GM20000 (cell line): ENCODE measurements at regions not wholly inside any gene's neighbourhood (a gene's known extent, or its start where the extent isn't known, plus 50 kb on each side); places are given as distances from the start of the nearest gene placed in this dataset.

Experiments used
- DNase-seq: peaks from one replicate; pipeline ENCODE4 v3.0.0; 2012; ENCODE audit warnings: low spot score
- CTCF ChIP-seq: IDR thresholded peaks from 2 replicates; pipeline ENCODE4 v1.5.1; 2012; ENCODE audit warnings: mild to moderate bottlenecking, control low read depth; ENCODE audit errors: extremely low read depth, missing control alignments

DNA sequence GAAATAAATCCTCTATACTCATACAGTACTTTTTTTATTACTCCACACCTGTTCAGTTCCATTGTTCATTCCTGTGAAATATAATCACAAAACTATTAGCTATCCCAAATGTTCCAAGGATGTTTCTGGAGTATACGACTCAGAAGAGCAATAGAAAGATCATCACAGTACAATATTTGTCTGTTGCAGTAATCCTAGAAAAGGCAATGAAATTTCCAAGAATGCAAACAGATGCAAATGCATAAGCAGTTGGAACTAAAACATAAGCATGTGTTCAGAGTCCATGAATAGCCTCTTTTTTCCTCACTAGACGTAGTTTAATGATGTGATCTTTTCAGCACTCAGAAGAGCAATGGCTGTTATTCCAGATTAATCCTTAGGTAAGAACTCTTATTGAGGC lies 55.2 kb downstream of the RTL3 start:
- no peak for TF ChIP-seq CTCF
- no peak for DNase-seq

DNA sequence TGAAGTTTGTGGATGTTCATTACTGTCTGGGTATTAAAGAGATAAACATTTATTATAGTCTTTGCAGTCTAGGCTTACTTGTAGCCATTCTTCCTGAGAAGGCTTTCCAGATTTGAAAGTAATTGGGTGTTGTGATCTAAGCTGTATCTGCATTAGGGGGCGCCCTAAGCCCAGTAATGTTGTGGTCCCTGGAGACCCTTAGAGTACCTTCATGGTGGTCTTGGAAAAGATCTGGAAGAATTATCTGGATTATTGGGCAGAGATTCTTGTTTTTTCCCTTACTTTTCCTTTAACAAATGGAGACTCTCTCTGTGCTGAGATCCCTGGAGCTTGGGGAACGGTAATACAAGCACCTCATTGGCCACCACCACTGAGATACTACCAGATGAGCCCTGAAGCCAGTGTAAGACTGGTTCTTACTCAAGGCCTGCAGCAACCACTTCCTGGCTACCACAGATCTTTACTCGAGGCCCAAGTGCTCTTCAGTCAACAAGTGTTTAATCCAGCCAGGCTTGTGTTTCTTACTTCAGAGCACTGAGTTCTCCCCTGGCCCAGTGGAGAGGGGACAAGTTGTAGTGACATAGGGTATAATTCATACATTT lies 63.1 kb downstream of the RTL3 start:
- no peak for TF ChIP-seq CTCF
- DNase-seq, result no peak

DNA sequence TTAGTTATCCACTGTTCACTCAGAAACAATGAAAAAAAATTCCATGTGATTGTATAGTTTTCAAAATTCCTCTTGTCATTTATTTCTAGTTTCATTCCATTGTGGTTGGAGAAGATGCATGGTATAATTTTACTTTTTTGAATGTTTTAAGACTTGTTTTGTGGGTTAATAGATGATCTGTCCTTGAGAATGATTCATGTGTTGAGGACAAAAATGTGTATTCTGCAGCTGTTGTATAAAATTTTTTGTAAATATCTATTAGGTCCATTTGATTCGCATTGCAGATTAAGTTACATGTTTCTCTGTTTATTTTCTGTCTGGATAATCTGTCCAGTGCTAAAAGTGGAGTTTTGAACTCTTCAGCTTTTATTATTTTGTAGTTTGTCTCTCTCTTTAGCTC lies 65.4 kb downstream of the RTL3 start:
- DNase-seq, result no peak
- TF ChIP-seq CTCF, result no peak

GRCh38 chrX:78592030-78592429 lies 67.1 kb downstream of the RTL3 start:
- no peak for TF ChIP-seq CTCF
- DNase-seq, result no peak

- TF ChIP-seq CTCF, result no peak
- DNase-seq, result no peak
Observed at GRCh38 chrX:78574306-78574705, 84.8 kb downstream of the RTL3 start.

GRCh38 chrX:78573630-78574029 lies 85.5 kb downstream of the RTL3 start:
- no peak for DNase-seq
- TF ChIP-seq CTCF, result no peak

DNA sequence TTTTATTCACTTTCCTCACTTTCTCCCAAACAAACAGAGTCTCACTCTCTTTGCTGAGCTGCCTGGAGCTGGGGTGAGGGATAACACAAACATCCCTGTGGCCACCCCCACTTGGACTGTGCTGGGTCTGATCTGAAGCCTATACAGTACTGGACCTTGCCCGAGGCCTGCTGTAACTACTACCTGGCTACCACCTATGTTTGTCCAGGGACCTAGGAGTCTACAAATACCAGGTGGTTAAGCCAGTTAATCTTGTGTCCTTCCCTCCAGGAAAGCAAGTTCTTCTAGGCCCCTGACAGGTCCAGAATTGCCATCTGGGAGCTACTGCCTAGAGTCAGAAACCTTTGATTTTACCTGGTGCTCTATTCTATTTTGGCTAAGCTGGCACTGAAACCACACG lies 87.3 kb downstream of the RTL3 start:
- TF ChIP-seq CTCF, result no peak

More for the DNA sequence above, 87.3 kb downstream of the RTL3 start:
- no peak for DNase-seq
